ENCODE measurements at regions not wholly inside any gene's neighbourhood (a gene's known extent, or its start where the extent isn't known, plus 50 kb on each side); places are given as distances from the start of the nearest gene placed in this dataset.

- no peak overlapping the region for H3K4me3 ChIP-seq
- no peaks in the 10 kb centered on the region for H3K4me1 ChIP-seq
- no peak overlapping the region for H3K27ac ChIP-seq
- TF ChIP-seq POLR2AphosphoS5 (IDR thresholded peaks at IDR 0.05) (no peak), POLR2A (IDR thresholded peaks at IDR 0.05) (no peak), CTCF (IDR thresholded peaks at IDR 0.05 in 8 of 11, conservative IDR thresholded peaks at IDR 0.05 in 3 of 11) (no peak)
- no peaks in the 10 kb centered on the region for H3K36me3 ChIP-seq
- peaks cover 0 to 4% (median under 1%) of the 10 kb centered on the region in 8 donors for H3K9me3 ChIP-seq
- no peak for DNase-seq
- H3K27me3 ChIP-seq (replicated peaks in 1 of 7) = no peaks in the 10 kb centered on the region
- intact Hi-C loops (cut with DNase I; ENCODE audit: low total_unique reads) = no loop called here
Observed at GRCh38 chr3:74442683-74443082, 171.8 kb downstream of the CNTN3 start.

GRCh38 chr3:74442068-74442467 is 172.4 kb downstream of the CNTN3 start:
- no peak for DNase-seq
- Histone ChIP-seq H3K36me3 (no peaks in the 10 kb centered on the region), H3K27ac (no peak overlapping the region), H3K9me3 (peaks cover 0 to 4% (median 0%) of the 10 kb centered on the region in 8 donors), H3K4me1 (no peaks in the 10 kb centered on the region), H3K4me3 (no peak overlapping the region), H3K27me3 (replicated peaks in 1 of 7) (no peaks in the 10 kb centered on the region)
- TF ChIP-seq POLR2A (IDR thresholded peaks at IDR 0.05) = no peak
- TF ChIP-seq CTCF (IDR thresholded peaks at IDR 0.05 in 8 of 11, conservative IDR thresholded peaks at IDR 0.05 in 3 of 11) = no peak
- TF ChIP-seq POLR2AphosphoS5 (IDR thresholded peaks at IDR 0.05) = no peak
- intact Hi-C loops (cut with DNase I; ENCODE audit: low total_unique reads) = no loop called here
- 17 to 39% (median 32%) methylated on average over 2 of the region's 2 CpGs for WGBS, 5 donors

GRCh38 chr3:74436184-74436583 is 178.3 kb downstream of the CNTN3 start:
- Histone ChIP-seq H3K4me3 (no peak overlapping the region), H3K9me3 (peaks cover 0 to 7% (median 0%) of the 10 kb centered on the region in 8 donors), H3K4me1 (no peaks in the 10 kb centered on the region), H3K36me3 (no peaks in the 10 kb centered on the region), H3K27me3 (replicated peaks in 1 of 7) (no peaks in the 10 kb centered on the region), H3K27ac (no peak overlapping the region)
- intact Hi-C loops (cut with DNase I; ENCODE audit: low total_unique reads) = no loop called here
- no peak for TF ChIP-seq POLR2AphosphoS5 (IDR thresholded peaks at IDR 0.05)
- no peak for TF ChIP-seq CTCF (IDR thresholded peaks at IDR 0.05 in 8 of 11, conservative IDR thresholded peaks at IDR 0.05 in 3 of 11)
- TF ChIP-seq POLR2A (IDR thresholded peaks at IDR 0.05) = no peak
- no peak for DNase-seq
- WGBS, 5 donors = 80 to 96% (median 86%) methylated on average over 4 of the region's 4 CpGs

GRCh38 chr3:74435631-74436030 is 178.8 kb downstream of the CNTN3 start:
- H3K36me3 ChIP-seq = no peaks in the 10 kb centered on the region
- no peak for DNase-seq
- intact Hi-C loops (cut with DNase I; ENCODE audit: low total_unique reads) = no loop called here

More at GRCh38 chr3:74435631-74436030, 178.8 kb downstream of the CNTN3 start:
- Histone ChIP-seq H3K4me1 (no peaks in the 10 kb centered on the region), H3K9me3 (peaks cover 0 to 7% (median 0%) of the 10 kb centered on the region in 8 donors), H3K27me3 (replicated peaks in 1 of 7) (no peaks in the 10 kb centered on the region), H3K4me3 (no peak overlapping the region), H3K27ac (no peak overlapping the region)
- WGBS, 5 donors = 57 to 76% (median 68%) methylated on average over 3 of the region's 3 CpGs
- TF ChIP-seq POLR2A (IDR thresholded peaks at IDR 0.05) = no peak
- no peak for TF ChIP-seq CTCF (IDR thresholded peaks at IDR 0.05 in 8 of 11, conservative IDR thresholded peaks at IDR 0.05 in 3 of 11)
- TF ChIP-seq POLR2AphosphoS5 (IDR thresholded peaks at IDR 0.05) = no peak
